K562 (cell line): ENCODE measurements at regions not wholly inside any gene's neighbourhood (a gene's known extent, or its start where the extent isn't known, plus 50 kb on each side); places are given as distances from the start of the nearest gene placed in this dataset.

ENCODE experiments used
- JUND ChIP-seq, 2 experiments: IDR thresholded peaks; 2 replicates in 1 of 2; 3 replicates in 1 of 2; pipeline ENCODE4 v1.6.1; 2011; ENCODE audit warnings: borderline replicate concordance in 2 of 2, low read depth in 2 of 2, low read length in 2 of 2, improper control_type of control experiment in 1 of 2, missing biosample characterization in 1 of 2, missing genetic modification characterization in 1 of 2, missing genetic modification reagents in 1 of 2
- KAT8 ChIP-seq: fragments of 450-650 bp; IDR thresholded peaks from 2 replicates; pipeline ENCODE4 v1.6.1; 2016; ENCODE audit warnings: low read depth, mild to moderate bottlenecking
- POLR2AphosphoS2 ChIP-seq: IDR thresholded peaks from 2 replicates; pipeline ENCODE4 v1.6.1; 2012; ENCODE audit warnings: low read length, improper control_type of control experiment
- POLR3G ChIP-seq: IDR thresholded peaks from 2 replicates; pipeline ENCODE4 v1.6.1; 2011; ENCODE audit not compliant: insufficient read length, insufficient replicate concordance; ENCODE audit errors: extremely low read depth
- TAL1 ChIP-seq: fragments of 450-650 bp; IDR thresholded peaks from 2 replicates; pipeline ENCODE4 v1.6.1; 2016; ENCODE audit warnings: mild to moderate bottlenecking
- ZBTB40 ChIP-seq, 2 experiments: fragments of 450-650 bp in 1 of 2; sonication (generic) in 1 of 2; formaldehyde crosslinking in 1 of 2; IDR thresholded peaks; 2 replicates each; pipeline versions ENCODE4 v1.7.1 to v1.9.0; 2016 to 2022; ENCODE audit warnings: inconsistent platforms in 1 of 2, mild to moderate bottlenecking in 1 of 2, missing genetic modification reagents in 1 of 2

GRCh38 chr3:140845882-140846281 lies 95.8 kb upstream of the SLC25A36 start:
- TF ChIP-seq TAL1 (no peak), KAT8 (no peak), JUND (IDR thresholded peaks at IDR 0.05; ENCODE audit: borderline replicate concordance, low read depth, low read length) (no peak), JUND (tag; IDR thresholded peaks at IDR 0.05; ENCODE audit: borderline replicate concordance, low read depth, low read length) (no peak), POLR2AphosphoS2 (no peak), ZBTB40 (IDR thresholded peaks at IDR 0.05) (no peak), ZBTB40 (CRISPR knock-in tag; IDR thresholded peaks at IDR 0.05) (no peak), POLR3G (no peak)
